GF-D8 (cell line): ENCODE measurements at regions not wholly inside any gene's neighbourhood (a gene's known extent, or its start where the extent isn't known, plus 50 kb on each side); places are given as distances from the start of the nearest gene placed in this dataset.
A peak's percentile ranks its signal among the peaks of the same experiment; 100 is the strongest.
"Not testable (repeated sequence)": the region's sequence is repeated elsewhere in the genome, so short reads cannot be mapped to it uniquely, and the experiment has no call there.

Experiments used
- DNase-seq: peaks from one replicate; lab custom pipeline; 2025; lab: John Stamatoyannopoulos, UW

GRCh38 chr11:112310848-112311247 lies 50.2 kb upstream of the PLET1 start:
- DNase-seq, result no peak

GRCh38 chr11:112315057-112315720 lies 54.5 kb upstream of the PLET1 start:
- DNase-seq, result no peak

- no peak for DNase-seq
Observed at GRCh38 chr11:112315861-112316739, 55.4 kb upstream of the PLET1 start.

- DNase-seq, result no peak
Observed at GRCh38 chr11:112316971-112317370, 56.3 kb upstream of the PLET1 start.

GRCh38 chr11:112318184-112318591 lies 57.5 kb upstream of the PLET1 start:
- no peak for DNase-seq

GRCh38 chr11:112318661-112319060 lies 58.0 kb upstream of the PLET1 start:
- DNase-seq, result no peak

- DNase-seq, result no peak
Observed at GRCh38 chr11:112320668-112321067, 60.0 kb upstream of the PLET1 start.

- DNase-seq, result peak; percentile 96
Observed at GRCh38 chr11:112321501-112322172, 61.0 kb upstream of the PLET1 start.

- no peak for DNase-seq
Observed at GRCh38 chr11:112322173-112322790, 61.6 kb upstream of the PLET1 start.

GRCh38 chr11:112334381-112334780 lies 73.7 kb upstream of the PLET1 start:
- DNase-seq, result peak; percentile 72

GRCh38 chr11:112336356-112336886 lies 75.8 kb upstream of the PLET1 start:
- no peak for DNase-seq

- DNase-seq, result no peak
Observed at GRCh38 chr11:112339566-112339965, 78.9 kb upstream of the PLET1 start.

- no peak for DNase-seq
Observed at GRCh38 chr11:112343368-112344039, 82.8 kb upstream of the PLET1 start.

GRCh38 chr11:112344040-112344413 lies 83.4 kb upstream of the PLET1 start:
- no peak for DNase-seq

GRCh38 chr11:112345166-112345565 lies 84.5 kb upstream of the PLET1 start:
- no peak for DNase-seq

GRCh38 chr11:112345706-112346105 lies 85.0 kb upstream of the PLET1 start:
- DNase-seq, result no peak

- no peak for DNase-seq
Observed at GRCh38 chr11:112346586-112346985, 85.9 kb upstream of the PLET1 start.

- no peak for DNase-seq
Observed at GRCh38 chr11:112348480-112349029, 87.9 kb upstream of the PLET1 start.

GRCh38 chr11:112351423-112351822 lies 90.8 kb upstream of the PLET1 start:
- not testable (repeated sequence) for DNase-seq

GRCh38 chr11:112352907-112353306 lies 92.2 kb upstream of the PLET1 start:
- no peak for DNase-seq

GRCh38 chr11:112354364-112354763 lies 93.7 kb upstream of the PLET1 start:
- DNase-seq, result no peak
